ENCODE measurements at regions not wholly inside any gene's neighbourhood (a gene's known extent, or its start where the extent isn't known, plus 50 kb on each side); places are given as distances from the start of the nearest gene placed in this dataset.

GRCh38 chr12:42683266-42683665, 93.7 kb upstream of the PRICKLE1 start:
- no peak overlapping the region for H2BK12ac ChIP-seq (ENCODE audit: low read length)
- H4K91ac ChIP-seq (ENCODE audit: low read depth, low read length), result no peak overlapping the region
- H3K4me1 ChIP-seq (ENCODE audit: control insufficient read depth in 1 of 2, insufficient read depth in 2 of 2, low read length in 2 of 2), result peaks cover 0 to 3% of the 10 kb centered on the region in 2 experiments
- no CpG with 5 or more reads among the region's 1 CpG for WGBS (ENCODE audit: extremely low coverage, insufficient coverage, insufficient read length)
- no peak overlapping the region for H3K4me3 ChIP-seq (ENCODE audit: low read depth, low read length)
- no peaks in the 10 kb centered on the region for H3K27me3 ChIP-seq (ENCODE audit: insufficient read depth, low read length)
- H3K18ac ChIP-seq (ENCODE audit: low read length), result no peak overlapping the region
- no peak overlapping the region for H4K12ac ChIP-seq (ENCODE audit: low read depth, low read length)
- H3K23ac ChIP-seq (ENCODE audit: low read length), result no peak overlapping the region
- H3K9ac ChIP-seq (ENCODE audit: low read length), result no peak overlapping the region
- H4K8ac ChIP-seq (ENCODE audit: low read depth, low read length), result no peak overlapping the region
- H3K79me1 ChIP-seq (ENCODE audit: low read length), result no peaks in the 10 kb centered on the region
- H2BK5ac ChIP-seq (ENCODE audit: low read depth, low read length, poor library complexity), result no peak overlapping the region
- no peak overlapping the region for H3K27ac ChIP-seq (ENCODE audit: low read depth, low read length)
- H3K9me3 ChIP-seq (ENCODE audit: insufficient read depth, low read depth, low read length), result no peaks in the 10 kb centered on the region
- H2BK120ac ChIP-seq (ENCODE audit: insufficient read depth, low read length, poor library complexity), result no peak overlapping the region
- H3K14ac ChIP-seq (ENCODE audit: low read length), result no peak overlapping the region
- no peaks in the 10 kb centered on the region for H3K79me2 ChIP-seq (ENCODE audit: control insufficient read depth, insufficient read depth, low read length, poor library complexity)
- no peak overlapping the region for H2AFZ ChIP-seq (ENCODE audit: insufficient read depth, low read length, poor library complexity)
- no peak for DNase-seq
- H3K4me2 ChIP-seq (ENCODE audit: low read length), result no peak overlapping the region
- H3K4ac ChIP-seq (ENCODE audit: low read depth, low read length), result no peak overlapping the region
- H3K36me3 ChIP-seq (ENCODE audit: control insufficient read depth in 1 of 2, insufficient read depth in 2 of 2, low read length in 2 of 2), result no peaks in the 10 kb centered on the region
- H2AK5ac ChIP-seq (ENCODE audit: low read length), result no peak overlapping the region

GRCh38 chr12:42679466-42679865, 89.9 kb upstream of the PRICKLE1 start:
- Histone ChIP-seq H3K23ac (ENCODE audit: low read length) (no peak overlapping the region), H3K4ac (ENCODE audit: low read depth, low read length) (no peak overlapping the region), H2AK5ac (ENCODE audit: low read length) (no peak overlapping the region), H3K79me2 (ENCODE audit: control insufficient read depth, insufficient read depth, low read length, poor library complexity) (no peaks in the 10 kb centered on the region), H2BK120ac (ENCODE audit: insufficient read depth, low read length, poor library complexity) (no peak overlapping the region), H3K18ac (ENCODE audit: low read length) (no peak overlapping the region), H3K9me3 (ENCODE audit: insufficient read depth, low read depth, low read length) (no peaks in the 10 kb centered on the region), H4K91ac (ENCODE audit: low read depth, low read length) (no peak overlapping the region), H3K14ac (ENCODE audit: low read length) (no peak overlapping the region), H3K79me1 (ENCODE audit: low read length) (no peaks in the 10 kb centered on the region), H4K8ac (ENCODE audit: low read depth, low read length) (no peak overlapping the region), H3K27ac (ENCODE audit: low read depth, low read length) (no peak overlapping the region), H3K27me3 (ENCODE audit: insufficient read depth, low read length) (no peaks in the 10 kb centered on the region), H2BK12ac (ENCODE audit: low read length) (no peak overlapping the region), H2AFZ (ENCODE audit: insufficient read depth, low read length, poor library complexity) (no peak overlapping the region), H3K36me3 (ENCODE audit: control insufficient read depth in 1 of 2, insufficient read depth in 2 of 2, low read length in 2 of 2) (no peaks in the 10 kb centered on the region), H3K4me3 (ENCODE audit: low read depth, low read length) (no peak overlapping the region), H3K4me1 (ENCODE audit: control insufficient read depth in 1 of 2, insufficient read depth in 2 of 2, low read length in 2 of 2) (no peaks in the 10 kb centered on the region), H3K4me2 (ENCODE audit: low read length) (no peak overlapping the region), H4K12ac (ENCODE audit: low read depth, low read length) (no peak overlapping the region), H2BK5ac (ENCODE audit: low read depth, low read length, poor library complexity) (no peak overlapping the region), H3K9ac (ENCODE audit: low read length) (no peak overlapping the region)
- no peak for DNase-seq
- no CpG with 5 or more reads among the region's 4 CpGs for whole genome bisulfite sequencing (ENCODE audit: extremely low coverage, insufficient coverage, insufficient read length)

- Histone ChIP-seq H3K18ac (ENCODE audit: low read length) (no peak overlapping the region), H3K4ac (ENCODE audit: low read depth, low read length) (no peak overlapping the region), H3K9me3 (ENCODE audit: insufficient read depth, low read depth, low read length) (no peaks in the 10 kb centered on the region), H3K23ac (ENCODE audit: low read length) (no peak overlapping the region), H2AFZ (ENCODE audit: insufficient read depth, low read length, poor library complexity) (no peak overlapping the region), H3K9ac (ENCODE audit: low read length) (no peak overlapping the region), H3K27ac (ENCODE audit: low read depth, low read length) (no peak overlapping the region), H4K91ac (ENCODE audit: low read depth, low read length) (no peak overlapping the region), H3K79me1 (ENCODE audit: low read length) (no peaks in the 10 kb centered on the region), H4K12ac (ENCODE audit: low read depth, low read length) (no peak overlapping the region), H2AK5ac (ENCODE audit: low read length) (no peak overlapping the region), H2BK12ac (ENCODE audit: low read length) (no peak overlapping the region), H3K79me2 (ENCODE audit: control insufficient read depth, insufficient read depth, low read length, poor library complexity) (no peaks in the 10 kb centered on the region), H2BK5ac (ENCODE audit: low read depth, low read length, poor library complexity) (no peak overlapping the region), H3K4me2 (ENCODE audit: low read length) (no peak overlapping the region), H3K36me3 (ENCODE audit: control insufficient read depth in 1 of 2, insufficient read depth in 2 of 2, low read length in 2 of 2) (no peaks in the 10 kb centered on the region), H3K4me3 (ENCODE audit: low read depth, low read length) (no peak overlapping the region), H3K27me3 (ENCODE audit: insufficient read depth, low read length) (no peaks in the 10 kb centered on the region), H4K8ac (ENCODE audit: low read depth, low read length) (no peak overlapping the region), H3K14ac (ENCODE audit: low read length) (no peak overlapping the region), H2BK120ac (ENCODE audit: insufficient read depth, low read length, poor library complexity) (no peak overlapping the region), H3K4me1 (ENCODE audit: control insufficient read depth in 1 of 2, insufficient read depth in 2 of 2, low read length in 2 of 2) (no peaks in the 10 kb centered on the region)
- WGBS (ENCODE audit: extremely low coverage, insufficient coverage, insufficient read length), result no CpG with 5 or more reads among the region's 2 CpGs
- no peak for DNase-seq
Measured at GRCh38 chr12:42677461-42677860, 87.9 kb upstream of the PRICKLE1 start.

GRCh38 chr12:42673535-42673934, 84.0 kb upstream of the PRICKLE1 start:
- no peak overlapping the region for H2BK12ac ChIP-seq (ENCODE audit: low read length)
- no peak overlapping the region for H3K4me2 ChIP-seq (ENCODE audit: low read length)

More at GRCh38 chr12:42673535-42673934, 84.0 kb upstream of the PRICKLE1 start:
- Histone ChIP-seq H2BK5ac (ENCODE audit: low read depth, low read length, poor library complexity) (no peak overlapping the region), H2AK5ac (ENCODE audit: low read length) (no peak overlapping the region), H3K14ac (ENCODE audit: low read length) (no peak overlapping the region), H4K8ac (ENCODE audit: low read depth, low read length) (no peak overlapping the region), H3K36me3 (ENCODE audit: control insufficient read depth in 1 of 2, insufficient read depth in 2 of 2, low read length in 2 of 2) (no peaks in the 10 kb centered on the region), H2BK120ac (ENCODE audit: insufficient read depth, low read length, poor library complexity) (no peak overlapping the region), H4K12ac (ENCODE audit: low read depth, low read length) (no peak overlapping the region), H3K18ac (ENCODE audit: low read length) (no peak overlapping the region), H3K23ac (ENCODE audit: low read length) (no peak overlapping the region), H2AFZ (ENCODE audit: insufficient read depth, low read length, poor library complexity) (no peak overlapping the region), H3K9ac (ENCODE audit: low read length) (no peak overlapping the region), H3K4me1 (ENCODE audit: control insufficient read depth in 1 of 2, insufficient read depth in 2 of 2, low read length in 2 of 2) (no peaks in the 10 kb centered on the region), H3K79me2 (ENCODE audit: control insufficient read depth, insufficient read depth, low read length, poor library complexity) (no peaks in the 10 kb centered on the region), H3K27ac (ENCODE audit: low read depth, low read length) (no peak overlapping the region), H3K4me3 (ENCODE audit: low read depth, low read length) (no peak overlapping the region), H3K27me3 (ENCODE audit: insufficient read depth, low read length) (no peaks in the 10 kb centered on the region), H4K91ac (ENCODE audit: low read depth, low read length) (no peak overlapping the region), H3K4ac (ENCODE audit: low read depth, low read length) (no peak overlapping the region), H3K79me1 (ENCODE audit: low read length) (no peaks in the 10 kb centered on the region), H3K9me3 (ENCODE audit: insufficient read depth, low read depth, low read length) (no peaks in the 10 kb centered on the region)
- DNase-seq, result no peak
- WGBS (ENCODE audit: extremely low coverage, insufficient coverage, insufficient read length), result no CpG with 5 or more reads among the region's 3 CpGs

Measured in trophoblast cell (in vitro differentiated cells and primary cell).